GM04503 (cell line): ENCODE measurements at regions not wholly inside any gene's neighbourhood (a gene's known extent, or its start where the extent isn't known, plus 50 kb on each side); places are given as distances from the start of the nearest gene placed in this dataset.
"Not testable (repeated sequence)": the region's sequence is repeated elsewhere in the genome, so short reads cannot be mapped to it uniquely, and the experiment has no call there.

Experiments
- DNase-seq: peaks from one replicate; pipeline ENCODE4 v3.0.0-alpha.2; 2012; ENCODE audit warnings: low read depth

DNA sequence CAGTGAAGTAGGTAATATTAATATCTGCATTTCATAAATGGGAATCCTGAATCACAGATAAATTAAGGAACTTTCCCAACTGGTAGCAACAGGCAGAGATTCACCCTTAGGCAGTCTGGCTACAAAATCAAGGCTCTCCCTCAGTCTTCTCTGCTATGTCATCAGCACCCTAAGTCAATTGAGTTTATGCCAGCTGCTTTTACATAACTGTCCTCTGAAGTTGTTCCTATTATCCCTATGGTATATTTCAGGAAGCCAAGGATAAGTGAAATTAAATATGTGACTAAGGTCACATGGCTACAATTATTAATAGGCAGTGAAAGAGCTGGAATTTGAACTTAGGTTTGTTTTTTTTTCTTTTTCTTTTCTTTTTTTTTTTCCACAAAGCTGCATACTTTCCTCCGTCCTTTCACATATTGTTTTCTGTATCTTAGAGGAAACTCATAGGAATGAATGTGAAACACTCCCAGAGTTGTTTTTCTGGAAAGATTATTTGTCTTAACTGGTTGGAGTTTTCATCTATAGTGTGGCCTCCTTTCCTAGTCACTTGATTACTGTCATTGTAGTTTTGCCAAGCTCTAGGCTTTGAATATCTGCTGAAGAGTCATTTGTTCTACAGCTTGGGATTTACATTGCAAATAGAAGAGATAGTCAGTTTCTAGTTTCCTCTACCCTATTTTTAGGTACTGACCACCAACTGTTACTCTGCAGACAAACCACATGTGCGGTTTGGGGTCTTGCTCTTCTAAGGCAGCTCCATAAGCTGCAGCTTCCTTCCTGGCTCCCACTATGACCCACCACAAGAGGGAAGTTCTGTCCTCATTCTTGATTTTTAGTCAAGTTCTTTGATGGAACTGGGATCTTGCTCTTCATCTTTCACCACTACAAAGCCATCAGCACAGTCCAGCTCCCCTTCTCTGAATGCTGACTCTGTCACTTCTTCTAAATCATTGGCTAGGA lies 338.0 kb upstream of the KIAA1217 start:
- no peak for DNase-seq

DNA sequence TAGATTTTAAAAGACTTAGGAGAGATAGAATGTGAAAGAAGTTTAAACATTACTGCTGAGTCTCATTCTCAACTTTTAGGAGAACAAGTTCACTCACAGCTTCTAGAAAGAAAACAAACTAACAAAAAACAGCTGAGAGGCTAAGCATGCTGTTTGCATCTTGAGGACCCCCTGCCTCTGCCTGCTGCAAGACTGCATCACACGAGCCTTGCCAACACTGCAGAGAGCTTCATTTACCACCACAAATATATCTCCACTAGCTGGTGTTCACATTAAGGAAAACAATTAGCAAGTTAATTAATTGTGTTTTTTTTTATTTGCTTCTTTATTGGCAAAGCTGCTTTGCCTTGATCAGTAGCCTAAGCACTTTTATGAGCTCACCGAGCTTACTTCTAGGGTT lies 336.6 kb upstream of the KIAA1217 start:
- no peak for DNase-seq

DNA sequence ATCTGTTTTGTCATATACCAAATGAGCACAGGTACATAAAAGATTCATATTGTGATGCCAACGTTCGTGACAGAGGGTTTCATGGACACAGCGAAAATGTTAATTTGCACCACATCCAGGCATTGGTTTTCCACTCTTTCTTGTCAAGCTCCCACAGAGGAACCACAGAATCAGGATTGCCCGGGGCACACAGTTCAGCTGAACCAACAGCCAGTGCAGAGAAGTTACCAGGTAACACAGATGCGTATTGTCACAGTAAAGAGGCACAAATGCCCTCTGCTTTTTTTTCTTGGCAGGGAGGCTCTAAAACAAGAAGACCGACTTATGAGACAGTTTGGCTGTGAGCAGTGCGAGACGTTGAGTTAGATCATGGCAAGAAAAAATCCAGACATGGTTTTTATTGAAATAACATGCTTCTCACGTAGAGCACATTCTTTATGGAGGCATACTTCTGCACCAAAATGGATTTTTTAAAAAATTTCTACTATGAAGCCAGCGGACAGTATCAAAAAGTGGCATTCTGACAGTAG lies 331.1 kb upstream of the KIAA1217 start:
- DNase-seq = no peak

DNA sequence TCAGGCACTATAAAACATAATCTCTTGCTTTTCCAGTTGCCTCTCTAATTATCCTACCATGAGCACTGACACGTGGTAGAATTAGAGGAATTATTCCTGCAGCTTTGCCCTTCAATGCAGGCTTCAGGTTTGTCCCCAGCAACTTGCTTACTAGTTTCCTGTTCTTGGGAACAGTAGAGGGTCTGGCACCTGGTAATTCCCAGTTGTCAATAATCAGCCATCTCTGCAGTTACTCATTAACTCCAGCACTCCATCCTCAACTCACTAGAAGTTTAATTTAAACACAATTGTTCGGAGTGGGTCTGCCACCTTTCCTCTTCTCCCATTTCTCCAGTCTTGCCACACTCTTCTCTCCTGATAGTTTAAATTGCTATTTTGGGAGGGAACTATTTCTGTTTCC lies 324.3 kb upstream of the KIAA1217 start:
- no peak for DNase-seq

DNA sequence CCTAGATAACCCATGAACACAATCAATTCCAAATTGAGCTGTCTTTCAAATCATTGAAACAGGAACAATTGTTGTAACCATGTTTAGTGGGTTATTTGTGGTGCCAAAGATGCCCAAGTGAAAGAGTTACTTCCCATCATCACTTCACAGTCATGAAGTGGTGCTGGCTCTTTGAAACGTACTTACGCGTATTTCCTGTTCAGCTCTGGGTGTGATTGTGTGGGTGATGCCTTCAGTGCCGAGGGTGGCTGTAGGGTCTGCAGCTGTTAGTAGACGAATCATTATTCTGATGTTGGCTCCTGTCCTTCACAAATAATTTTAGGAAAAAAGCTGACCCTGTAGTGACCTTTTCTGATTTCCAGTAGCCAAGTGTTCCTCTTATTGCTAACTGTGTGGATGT lies 323.1 kb upstream of the KIAA1217 start:
- DNase-seq = no peak

DNA sequence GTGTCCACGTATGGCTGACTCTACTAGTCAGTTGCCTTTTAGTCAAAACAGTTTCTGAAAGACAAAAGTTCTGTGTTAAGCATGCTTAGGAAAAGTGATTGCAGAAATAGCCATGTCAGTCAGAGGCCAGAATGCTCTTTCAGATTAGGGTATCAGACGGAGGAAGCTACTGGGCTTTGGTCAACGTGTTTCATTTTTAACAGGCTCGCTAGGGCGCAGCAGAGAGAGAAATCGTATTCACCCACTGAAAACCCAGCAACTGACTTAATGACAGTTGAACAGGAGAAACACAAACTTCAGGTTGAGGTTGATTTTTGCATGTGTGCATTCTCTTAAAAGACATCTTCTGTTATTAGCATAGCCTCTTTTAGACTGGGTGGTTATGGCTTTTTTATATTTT lies 322.6 kb upstream of the KIAA1217 start:
- DNase-seq = no peak

DNA sequence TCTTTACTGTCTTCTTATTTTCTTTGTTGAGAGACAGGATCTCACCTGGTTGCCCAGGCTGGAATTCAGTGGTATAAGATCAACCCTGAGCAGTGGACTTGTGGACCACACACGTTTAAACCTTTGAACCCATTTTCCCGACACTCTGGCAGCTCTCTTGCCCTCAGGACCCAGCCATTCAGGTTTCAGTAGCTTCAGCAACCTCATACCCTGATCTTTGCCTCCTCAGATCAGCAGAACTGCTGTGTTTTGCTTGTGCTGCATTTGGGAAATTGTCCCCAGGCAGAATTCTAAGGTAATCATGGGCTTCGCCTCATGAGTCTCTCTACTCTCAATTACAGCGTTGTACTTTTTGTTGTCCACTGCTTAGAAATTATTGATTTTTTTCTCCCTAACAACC lies 317.6 kb upstream of the KIAA1217 start:
- no peak for DNase-seq

DNA sequence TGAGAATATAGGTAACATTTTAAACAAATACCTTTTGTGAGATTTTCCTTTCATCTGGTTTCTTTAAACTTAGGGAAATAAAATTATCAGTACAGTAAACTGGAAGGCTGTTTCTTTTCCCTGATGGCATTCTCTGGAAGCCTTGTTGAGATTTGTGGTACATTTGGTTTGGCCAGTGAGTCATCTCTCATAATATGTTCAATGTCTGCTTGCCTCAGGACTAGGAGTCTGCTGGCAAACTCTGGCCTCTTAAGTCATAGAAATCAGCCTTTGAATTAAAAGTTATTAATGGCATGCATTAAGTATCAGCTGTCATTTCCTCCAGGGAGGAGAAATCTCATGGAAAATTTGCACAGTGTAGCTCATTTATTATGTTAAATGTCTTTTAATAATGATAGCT lies 316.6 kb upstream of the KIAA1217 start:
- no peak for DNase-seq

DNA sequence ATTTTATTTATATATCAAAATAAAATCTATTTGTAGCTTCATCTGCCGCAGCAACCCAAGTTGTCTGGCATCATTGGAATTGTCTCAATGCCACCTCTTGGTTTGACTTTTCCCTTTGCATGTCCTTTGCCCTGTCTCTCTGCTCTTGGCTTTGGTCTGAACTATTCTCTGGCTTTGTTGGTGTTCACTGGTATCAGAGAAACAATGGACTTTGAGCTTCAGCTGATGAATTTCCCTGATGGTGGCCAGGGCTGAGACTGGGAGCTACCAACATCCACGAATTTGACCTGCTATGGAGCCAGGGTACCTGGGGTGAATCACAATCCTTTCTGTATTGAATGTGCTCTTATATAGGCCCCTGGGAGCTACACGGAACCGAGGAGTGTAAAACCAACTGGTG lies 311.7 kb upstream of the KIAA1217 start:
- DNase-seq = no peak

DNA sequence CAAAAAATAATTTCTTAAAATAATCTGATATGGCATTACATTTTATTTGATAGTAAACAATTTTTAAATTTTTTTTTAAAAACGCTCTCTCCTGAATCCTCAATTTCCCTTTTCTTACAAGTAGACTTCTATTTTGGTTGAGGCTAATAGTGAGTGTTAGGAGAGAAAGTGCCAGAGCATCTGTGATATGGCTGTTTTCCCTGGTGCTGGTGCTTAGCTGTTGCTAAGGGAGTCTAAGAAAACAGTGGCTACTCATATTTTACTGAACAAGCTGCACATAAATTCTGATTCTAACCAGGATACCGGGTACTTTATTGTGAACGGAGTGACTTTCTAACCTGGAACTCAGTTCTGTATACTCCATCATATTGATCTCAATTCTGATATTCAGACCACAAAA lies 311.1 kb upstream of the KIAA1217 start:
- DNase-seq = no peak

DNA sequence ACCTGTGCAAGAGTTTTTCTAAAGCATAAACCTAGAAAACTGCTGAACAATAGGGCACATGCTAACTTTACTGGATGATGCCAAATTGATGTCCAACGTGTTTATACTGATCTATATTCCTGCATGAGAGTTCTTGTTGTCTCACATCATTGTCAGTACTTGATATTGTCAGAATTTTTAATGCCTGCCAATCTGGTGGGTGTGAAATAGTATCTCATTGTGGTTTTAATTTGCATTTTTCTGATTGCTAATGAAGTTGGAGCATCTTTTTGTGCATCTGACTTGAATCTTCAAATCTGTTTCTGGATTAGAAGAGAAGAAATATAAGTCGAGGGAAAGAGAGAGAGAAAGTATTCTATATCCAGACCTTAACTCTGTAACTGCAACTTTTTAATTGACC lies 309.8 kb upstream of the KIAA1217 start:
- no peak for DNase-seq

DNA sequence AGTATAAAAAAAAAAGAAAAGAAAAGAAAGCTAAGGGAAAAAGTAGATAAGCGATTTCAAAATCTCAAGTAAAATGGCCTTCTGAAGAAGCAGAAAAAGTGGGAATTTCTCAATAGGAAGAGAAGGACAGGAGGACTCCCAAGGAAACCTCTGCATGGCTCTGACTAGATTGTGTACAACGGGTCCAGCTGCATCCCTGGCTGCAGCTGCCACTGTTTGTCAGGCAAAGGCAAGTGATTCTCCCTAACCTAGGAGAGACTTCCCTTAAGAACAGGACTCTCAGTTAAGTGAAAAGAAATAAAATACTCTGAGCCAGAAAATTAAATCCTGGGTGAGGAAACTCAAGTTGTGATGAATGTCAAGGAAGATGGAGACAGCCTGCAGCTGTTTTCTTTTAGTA lies 298.6 kb upstream of the KIAA1217 start:
- DNase-seq = no peak

DNA sequence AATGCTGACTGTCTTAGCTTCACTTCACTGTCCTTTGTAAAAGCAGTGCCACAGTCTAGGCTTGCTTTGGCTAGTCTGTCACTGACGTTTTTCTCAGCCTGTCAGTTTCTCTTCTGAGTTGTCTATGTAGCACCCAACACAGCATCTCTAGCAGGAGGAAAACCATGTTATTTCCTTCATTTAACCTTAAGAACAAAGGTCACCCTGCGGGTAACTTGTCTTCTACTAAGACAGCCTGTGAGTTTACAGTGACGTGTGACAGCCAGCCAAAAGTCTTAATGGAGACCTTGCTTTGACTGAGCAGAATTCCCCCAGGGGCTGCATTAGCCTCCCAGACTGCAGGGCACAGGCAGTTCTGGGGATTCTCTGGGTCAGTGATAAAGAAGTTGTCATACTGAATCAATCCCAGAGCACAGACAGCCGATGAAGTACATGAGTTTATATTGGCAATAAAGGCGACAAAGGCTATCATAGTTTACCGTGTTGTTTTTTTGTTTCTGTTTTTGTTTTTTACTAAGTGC lies 296.0 kb upstream of the KIAA1217 start:
- no peak for DNase-seq

DNA sequence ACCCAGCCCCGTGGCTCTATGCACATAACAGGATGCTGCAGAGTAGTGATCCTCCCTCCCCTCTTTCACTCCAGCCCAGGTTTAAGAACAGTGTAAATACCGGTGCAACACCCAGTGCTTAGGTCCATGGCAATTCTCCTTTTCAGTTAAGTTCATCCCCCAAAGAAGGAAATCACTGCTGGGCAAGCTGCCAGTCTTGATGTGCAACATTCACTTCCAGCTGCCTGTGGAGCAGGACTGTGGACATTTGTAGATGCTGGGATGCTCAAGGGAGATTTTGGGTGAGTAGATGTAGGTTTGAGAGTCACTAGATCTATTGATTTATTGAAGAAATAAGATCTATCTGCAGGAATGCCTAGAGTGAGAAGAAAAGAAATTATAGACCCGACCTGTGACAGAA lies 294.3 kb upstream of the KIAA1217 start:
- no peak for DNase-seq

DNA sequence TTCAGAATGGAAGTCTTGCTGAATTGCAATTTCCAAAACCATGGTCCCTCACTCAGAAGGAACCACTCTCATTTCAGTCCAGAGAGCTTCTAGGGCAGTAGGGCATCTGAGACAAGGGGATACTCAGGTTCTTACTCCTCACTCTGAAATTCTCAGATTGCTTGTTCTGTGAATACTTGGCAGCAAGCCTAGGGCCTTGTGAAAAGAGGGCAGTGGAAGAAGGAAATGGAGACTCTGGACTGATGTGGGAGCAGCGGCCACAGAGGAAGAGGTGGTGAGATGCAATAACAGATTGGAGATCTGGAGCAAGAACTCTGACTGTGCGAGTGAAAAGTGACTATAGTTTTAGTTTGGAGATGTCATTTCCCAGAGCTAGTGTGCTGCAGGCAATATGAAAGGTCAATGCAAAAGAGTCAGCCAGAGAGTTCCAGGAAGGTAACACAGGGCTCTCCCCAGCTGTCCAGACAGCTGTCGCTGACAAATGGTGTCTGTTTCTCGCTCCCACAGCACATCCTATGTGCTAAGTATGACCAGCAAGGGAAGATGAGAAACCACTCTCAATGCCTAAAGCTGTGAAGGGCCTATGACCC lies 291.6 kb upstream of the KIAA1217 start:
- no peak for DNase-seq

DNA sequence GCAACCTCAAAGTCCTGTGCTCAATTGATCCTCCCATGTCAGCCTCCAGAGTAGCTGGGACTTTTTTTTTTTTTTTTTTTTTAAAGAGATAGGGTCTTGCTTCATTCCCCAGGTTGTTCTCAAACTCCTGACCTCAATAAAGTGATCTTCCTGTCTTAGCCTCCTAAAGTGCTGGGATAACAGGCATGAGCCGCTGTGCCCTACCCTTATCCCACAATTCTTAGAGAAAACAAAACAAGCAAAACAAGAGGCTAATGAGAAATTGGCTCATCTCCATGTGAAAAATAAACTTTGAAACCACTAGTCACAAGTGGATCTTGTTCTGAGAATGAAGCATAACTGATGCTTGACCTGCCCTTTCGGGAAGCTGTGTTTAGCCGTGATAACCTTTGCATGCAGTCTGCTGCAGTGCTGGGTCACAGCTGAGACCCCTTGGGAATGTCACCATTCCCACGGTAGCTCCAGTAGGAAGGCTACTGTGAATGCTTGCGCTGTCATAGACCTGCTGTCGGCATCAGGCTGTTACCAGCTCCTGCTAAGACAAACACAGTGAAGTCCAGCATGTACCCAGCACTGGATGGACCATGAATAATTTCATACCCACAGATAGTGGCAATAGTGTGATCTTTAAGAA lies 290.7 kb upstream of the KIAA1217 start:
- no peak for DNase-seq

DNA sequence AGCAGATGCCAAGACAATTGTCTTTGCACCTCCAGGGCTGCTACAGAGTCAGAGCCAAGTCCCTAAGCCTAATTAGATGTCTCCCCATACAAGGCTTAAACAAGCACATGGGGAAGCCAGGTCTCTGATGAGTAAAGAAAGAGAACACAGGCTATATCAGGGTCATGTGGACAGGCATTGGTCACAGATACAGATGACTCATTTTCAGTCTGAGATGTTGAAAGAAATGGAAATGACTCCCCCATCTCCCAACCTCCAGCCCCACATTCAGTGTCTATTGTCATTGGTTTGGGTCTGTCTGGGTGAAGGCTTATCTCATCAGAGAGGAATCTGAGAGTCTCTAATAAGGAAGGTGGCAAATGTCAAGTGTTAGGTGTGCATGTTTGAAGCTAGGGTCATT lies 290.1 kb upstream of the KIAA1217 start:
- no peak for DNase-seq

DNA sequence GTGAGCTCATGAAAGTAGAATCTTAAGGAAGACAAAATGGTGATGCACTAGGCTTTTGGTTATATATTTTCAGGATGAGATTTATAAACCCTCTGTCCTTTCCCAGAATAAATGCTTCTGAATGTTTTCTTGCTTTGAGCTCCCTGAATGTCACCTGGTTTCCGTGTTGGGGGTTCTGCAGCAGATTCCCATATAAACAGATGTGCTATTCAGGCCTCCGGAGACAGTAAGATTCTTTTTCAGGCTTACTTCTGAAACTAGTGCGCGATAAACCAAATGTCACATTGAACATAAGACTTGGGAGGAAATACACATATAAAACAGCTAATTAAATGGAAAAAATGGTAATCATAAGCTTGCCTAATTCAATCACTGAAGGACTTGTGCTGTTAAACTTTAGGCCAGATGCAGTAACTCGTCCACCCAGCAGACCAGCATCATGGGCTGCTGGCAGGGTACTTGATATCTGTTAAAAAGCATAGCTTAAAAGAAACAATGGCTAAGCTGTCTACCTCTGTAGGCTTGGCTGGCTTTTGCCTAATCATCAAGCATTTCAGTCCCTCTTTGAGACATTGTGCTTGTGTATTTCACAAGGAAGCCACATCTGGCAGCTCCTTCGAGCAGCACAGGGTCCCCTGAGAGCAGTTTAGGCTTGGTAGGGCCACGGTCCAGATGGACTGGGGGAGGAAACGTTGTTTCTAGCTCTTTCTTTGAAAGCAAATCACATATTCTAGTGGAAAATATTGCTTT lies 281.2 kb upstream of the KIAA1217 start:
- no peak for DNase-seq

DNA sequence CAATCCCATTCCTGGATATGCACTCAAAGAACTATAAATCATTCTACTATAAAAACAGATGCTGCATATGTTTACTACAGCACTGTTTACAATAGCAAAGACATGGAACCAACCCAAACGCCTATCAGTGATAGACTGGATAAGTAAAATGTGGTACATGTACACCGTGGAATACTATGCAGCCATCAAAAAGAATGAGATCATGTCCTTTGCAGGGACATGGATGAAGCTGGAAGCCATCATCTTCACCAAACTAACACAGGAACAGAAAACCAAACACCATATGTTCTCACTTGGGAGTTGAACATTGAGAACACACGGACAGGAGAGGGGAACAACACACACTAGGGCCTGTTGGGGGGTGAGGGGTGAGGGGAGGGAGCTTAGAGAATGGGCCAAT lies 274.9 kb upstream of the KIAA1217 start:
- DNase-seq = not testable (repeated sequence)

DNA sequence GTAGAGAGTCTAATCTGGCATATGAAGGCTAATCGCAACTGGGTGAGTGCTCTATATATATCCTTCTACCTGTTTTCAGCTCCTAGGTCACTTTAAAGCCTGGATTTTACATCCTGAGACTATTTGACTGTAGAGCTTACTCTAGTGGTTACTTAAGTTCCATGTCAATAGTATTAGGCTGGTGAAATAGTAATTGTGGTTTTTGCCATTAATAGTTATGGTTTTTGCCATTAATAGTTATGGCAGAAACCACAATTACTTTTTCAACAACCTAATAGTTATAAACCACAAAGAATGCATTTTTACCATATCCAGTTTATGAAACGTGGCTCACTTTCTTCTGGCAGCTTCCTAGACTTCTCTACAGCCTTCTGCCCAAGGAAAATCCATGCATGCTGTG lies 263.1 kb upstream of the KIAA1217 start:
- DNase-seq = no peak

DNA sequence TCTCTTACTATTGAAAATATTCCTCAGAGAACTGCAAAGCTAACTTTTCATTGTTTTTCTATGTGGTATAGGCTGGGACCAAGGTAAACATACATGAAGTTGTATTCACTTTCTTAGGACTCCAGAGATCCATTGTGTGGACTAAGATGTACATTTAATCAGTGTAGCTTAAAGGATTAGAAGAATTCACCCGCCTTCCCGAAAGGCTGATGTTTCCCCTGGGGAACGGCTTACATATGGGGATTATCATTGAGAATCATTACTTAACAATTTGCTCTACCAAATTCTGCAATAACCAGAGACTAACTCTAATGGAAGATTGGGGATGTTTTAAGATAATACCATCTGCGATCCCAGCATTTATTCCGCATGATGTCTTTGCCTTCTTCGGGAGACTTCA lies 257.1 kb upstream of the KIAA1217 start:
- no peak for DNase-seq
